NCI-H2081 treated with DMSO at 0.1 percent for 48 hours (cell line): ENCODE measurements at regions not wholly inside any gene's neighbourhood (a gene's known extent, or its start where the extent isn't known, plus 50 kb on each side); places are given as distances from the start of the nearest gene placed in this dataset.

ENCODE experiments used
- DNase-seq: peaks from one replicate; lab custom pipeline; 2025; lab: John Stamatoyannopoulos, UW

DNA sequence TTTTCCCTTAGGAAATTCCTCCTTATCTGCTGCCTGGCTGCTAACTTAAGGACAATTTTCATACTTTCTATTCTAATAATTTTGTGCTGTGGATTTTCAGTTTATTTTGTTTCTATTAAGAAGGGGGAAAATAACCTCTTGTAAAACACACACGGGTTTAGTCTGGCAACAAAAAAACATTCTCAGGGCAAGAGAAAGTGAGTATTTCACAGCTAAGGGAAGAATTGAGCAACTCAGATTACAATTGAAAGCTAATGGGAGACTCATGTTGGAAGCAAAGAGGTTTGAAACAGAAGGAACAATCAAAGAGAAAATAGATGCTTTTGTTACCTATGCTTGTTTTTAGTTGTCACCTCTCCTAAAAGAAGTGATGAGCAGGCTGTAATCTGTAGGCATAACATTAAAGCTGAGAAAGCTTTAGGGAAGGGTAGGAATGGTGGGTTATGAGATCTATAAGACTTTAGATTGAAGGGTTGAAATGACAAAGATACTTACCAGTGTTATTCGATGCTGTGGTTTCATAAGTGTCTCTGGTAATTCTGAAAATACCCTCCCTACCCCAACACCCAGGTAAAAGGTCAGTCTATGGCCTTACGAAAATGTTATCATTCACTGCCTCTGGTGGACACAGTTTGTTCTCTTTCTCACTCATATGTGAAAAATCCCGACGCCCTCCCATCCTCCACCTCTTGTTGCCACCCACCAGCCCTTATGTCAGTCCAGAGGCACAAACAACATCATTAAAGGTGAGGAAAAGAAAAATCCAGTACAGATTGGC lies 510.9 kb downstream of the TXNL1 start:
- no peak for DNase-seq

DNA sequence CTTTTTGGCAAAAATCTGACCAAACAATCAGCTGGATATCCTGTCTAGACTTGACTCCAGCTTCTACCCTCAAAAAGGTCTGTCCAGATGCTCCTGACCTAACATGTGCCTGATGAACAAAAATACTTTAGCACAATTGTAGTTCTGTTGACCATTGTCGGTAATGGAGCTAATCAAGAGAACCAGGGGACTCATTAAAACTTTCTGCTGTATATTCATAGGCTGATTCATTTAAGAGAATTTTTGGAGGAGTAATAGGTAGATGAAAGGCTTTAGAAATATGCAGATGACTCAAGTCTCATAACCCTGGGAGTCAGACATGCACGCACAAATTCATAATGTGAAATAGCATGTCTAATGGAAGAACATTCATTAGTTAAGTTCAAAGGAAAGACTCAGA lies 514.2 kb downstream of the TXNL1 start:
- DNase-seq: no peak

DNA sequence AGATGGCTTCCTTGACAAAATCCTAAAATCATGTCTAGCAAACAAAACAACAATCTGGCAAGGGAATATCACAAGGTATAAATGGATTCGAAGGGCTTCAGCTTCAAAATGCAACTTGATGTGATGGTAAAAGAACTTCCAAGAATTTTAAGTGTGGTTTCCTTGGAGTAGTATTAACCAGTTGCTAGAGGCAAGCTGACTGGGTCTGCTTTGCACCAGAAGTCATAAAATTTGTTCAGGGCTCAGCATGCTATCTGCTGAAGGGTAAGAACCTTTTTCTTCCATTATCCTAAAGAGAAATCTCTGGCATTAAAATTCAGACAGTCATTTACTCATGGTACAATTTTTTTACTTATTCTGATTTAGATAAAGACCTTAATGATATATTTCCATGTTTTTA lies 516.7 kb downstream of the TXNL1 start:
- no peak for DNase-seq

DNA sequence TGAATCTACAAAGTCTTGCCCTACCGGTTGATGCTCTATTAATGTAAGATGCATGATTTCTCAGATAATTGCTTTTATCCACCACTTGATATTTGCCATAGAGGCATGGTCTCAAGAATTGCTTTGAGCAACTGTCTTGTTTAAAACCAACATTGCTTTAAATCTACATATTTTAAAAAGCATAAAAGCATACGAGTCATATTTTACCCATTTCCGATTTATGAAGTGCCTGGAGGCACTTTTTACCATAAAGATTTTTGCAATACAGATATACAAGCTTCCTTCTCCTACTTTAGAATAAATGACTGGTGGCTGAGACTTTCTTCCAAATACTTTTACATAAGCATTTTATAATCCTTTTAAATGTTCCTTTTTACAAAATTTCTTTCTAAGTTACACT lies 517.6 kb downstream of the TXNL1 start:
- DNase-seq: no peak

DNA sequence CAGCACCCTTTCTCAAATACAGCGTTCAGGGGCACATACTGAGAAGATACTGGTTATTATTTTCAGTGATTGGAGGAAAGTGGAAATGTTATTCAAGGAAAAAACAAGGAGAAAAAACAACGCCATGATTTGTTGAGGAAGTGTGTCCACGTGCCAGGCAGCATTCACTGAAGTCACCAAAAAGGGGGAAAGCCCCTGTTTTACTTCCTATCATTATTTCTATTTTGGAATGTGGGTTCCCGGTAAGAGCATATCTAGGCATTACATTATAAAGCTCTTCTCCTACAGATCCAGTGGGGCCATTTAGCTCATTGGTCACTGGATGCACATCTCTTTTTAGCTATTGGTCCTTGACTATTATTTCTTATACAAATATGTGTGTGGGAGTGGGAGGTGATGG lies 518.7 kb downstream of the TXNL1 start:
- DNase-seq: no peak

DNA sequence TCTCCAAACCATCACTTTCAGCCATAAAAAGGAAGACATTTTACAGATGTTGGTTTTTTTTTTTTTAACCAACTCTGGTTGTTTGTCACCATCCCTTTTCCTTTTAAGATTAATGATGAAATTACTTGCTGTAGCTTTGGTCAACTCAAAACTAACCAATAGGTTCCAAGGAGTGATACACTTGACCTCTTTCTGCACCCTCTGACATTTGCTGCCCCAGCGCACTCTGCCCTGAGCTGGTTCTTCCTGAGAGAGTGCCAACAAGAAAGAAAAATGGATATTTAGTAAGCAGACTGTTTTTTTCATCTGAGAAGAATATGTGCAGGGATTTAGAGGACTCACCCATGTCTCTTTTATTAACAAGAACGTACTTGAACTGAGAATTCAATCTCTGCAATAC lies 520.0 kb downstream of the TXNL1 start:
- DNase-seq: no peak

DNA sequence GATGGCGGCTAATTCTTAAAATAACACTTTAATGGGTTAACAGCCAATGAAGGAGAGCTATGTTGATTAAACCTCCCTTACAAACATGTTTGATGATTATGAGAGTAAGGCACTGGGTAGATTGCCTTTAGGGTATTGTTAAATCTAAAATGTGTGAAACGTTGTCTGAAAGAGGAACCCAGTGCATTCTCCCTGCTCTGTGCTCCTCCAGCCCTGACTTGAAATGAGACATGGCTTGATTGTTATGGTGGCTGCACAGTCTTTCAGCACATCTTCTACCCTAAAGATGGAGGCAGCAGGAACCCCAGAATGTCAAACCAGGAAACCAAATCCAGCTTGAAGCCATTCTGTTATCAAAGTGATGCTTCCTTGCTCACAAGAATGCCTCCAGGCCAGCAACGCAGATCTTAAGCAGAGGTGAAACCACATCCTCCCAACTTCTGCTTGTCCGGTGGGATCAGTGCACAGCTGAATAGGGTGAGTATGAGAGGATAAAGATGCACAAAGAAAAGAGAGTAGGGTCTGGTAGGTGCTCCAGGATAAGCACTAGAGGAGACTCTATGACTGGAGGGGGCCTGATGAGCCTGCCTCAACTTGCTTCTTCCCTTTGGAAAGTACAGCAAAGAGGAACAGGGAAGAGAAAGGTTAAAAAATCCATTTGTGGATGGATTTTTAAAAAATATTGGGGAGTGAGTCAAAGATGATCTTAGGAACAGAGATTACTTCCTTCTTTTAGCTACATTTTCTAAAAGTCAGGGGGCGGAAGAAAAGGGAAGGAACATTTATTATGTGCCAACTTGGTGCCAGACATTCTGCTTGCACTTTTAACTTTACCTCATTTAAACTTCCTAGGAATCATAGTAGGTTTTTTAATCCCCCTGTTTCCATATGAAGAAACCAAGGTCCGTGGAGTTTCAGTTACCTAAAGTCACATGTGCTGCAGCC lies 523.0 kb downstream of the TXNL1 start:
- DNase-seq: no peak

DNA sequence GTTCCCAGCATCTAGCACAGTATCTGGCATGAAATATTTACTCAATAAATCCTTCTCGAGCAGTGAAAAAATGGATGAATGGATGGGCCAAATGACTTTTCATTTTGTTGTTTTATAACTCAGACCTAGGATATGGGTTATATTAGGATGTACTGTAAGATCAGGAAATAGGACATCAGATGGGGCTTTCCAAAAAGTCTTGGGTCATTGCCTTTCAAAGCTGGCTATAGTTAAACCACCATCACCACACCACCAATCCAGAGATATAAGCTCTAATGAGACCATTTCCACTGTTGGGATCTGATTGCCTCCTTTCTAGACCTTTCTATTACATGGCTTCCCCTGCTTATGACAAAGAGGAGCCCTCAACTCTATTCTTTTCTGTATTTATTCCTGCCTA lies 525.0 kb upstream of the TCF4 start:
- DNase-seq: no peak

DNA sequence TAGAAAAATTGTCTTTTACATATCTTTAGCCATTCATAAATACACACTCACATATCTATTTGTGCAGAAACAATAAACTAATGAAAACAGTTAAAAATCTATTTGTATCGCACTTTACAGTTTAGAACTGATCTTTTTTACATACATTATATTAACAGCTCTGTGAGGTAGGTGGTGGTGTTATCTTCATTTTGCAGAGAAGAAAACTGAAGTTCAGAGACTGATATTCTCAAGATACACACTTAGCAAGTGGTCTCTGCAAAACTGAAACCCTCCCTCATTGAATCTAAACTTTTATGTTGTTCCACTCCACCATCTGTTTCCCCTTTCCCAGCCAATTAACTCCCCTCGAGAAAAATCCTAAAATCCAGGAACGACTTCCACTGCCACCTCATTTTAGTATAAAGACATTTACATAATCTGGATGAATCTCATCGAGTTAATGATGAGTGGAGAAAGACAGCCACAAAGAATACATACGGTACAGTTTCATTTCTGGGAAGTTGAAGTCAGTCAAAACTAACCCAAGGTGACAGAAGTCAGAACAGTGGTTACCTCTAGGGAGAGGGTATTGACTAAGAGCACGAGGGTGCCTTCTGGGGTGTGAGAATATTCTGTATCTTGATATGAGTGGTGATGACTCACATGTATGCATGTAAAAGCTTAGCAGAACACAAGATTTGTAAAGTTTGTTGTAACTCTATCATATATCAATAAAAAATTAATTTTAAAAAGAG lies 524.2 kb upstream of the TCF4 start:
- no peak for DNase-seq

DNA sequence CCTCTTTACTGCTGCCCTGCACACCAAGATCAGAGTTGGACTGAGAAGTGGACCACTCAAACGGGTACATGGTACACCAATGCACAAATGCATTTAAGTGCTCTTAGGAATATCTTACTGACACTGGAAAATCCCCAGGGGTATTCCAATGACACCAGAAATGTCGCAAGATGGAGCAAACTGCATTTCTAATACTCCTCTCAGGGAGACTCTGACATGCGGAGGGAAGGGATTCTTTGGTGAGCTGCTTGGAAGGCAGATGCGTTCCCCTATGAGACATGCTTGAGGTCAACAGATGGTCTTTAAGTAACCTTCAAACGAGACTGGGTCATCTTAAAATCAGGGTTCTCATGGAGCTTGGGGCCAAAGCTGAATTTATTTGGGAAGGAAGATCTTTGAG lies 521.8 kb upstream of the TCF4 start:
- DNase-seq: no peak

DNA sequence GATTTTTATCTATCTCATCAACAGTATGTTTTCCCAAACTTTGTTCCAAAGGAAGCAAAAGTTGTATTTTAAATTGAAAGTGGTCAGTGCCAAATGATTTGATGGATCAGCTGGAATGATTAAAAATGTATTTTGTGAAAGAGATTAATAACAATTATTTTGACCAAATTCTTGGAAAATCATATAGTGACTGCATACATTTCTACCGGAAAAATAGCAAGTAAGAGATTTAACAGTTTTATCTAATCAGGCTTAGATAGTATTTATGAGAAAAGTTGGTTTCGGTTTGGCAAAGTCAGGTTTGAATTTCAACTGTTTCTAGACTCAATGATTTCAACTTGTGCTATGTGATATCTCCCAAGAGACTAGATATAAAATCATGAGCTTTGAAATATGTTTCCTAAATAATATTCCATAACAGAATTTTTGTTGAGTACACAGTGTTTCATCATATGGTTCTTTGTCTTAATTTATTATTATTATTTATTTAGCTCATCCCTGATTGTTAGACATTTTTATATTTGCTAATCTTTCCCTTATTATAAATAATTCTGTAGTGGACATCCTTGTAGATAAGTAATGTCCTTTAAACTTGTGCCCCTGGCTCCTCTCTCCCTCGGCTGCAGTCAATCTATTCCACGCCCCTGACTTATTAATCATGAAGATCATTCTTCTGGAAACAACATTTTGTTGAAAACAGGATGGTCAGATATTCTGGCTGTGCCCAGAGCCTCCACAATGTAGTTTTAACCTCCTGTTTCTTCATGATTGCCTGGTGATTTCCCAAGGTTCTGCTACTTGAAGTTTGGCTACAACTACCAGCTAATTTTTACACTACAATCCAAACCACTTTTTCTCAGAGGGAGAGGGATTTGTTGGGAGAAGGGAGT lies 520.7 kb upstream of the TCF4 start:
- no peak for DNase-seq

DNA sequence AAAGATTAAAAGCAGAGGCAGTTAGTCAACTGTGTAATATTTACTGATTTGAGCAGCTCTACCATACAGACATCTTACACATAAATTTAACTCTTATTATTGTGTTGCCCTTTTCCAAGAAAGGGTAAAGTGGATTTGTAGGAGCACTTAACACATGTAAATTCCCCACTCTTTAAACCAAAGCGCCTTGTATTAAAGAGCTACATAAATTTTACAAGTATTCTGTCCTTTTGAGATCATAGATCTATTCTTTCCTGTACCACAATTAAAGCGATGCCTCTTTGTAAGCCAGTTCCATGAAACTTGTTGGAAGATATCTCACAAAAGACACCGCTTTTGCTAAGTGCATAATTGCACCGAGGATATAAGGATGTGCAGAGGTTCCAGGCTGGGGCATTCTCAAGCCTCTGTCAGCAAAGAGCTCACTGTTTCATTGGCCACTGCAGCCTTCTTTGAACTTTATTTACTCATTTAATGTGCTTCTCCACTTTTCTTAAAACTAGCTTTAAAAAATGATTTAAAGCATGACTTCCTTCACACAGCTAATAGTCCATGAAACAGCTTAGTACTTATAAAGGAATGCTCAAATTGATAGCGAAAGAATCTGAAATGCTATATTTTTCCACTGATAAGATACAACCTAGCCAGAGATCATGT lies 520.0 kb upstream of the TCF4 start:
- DNase-seq: no peak

DNA sequence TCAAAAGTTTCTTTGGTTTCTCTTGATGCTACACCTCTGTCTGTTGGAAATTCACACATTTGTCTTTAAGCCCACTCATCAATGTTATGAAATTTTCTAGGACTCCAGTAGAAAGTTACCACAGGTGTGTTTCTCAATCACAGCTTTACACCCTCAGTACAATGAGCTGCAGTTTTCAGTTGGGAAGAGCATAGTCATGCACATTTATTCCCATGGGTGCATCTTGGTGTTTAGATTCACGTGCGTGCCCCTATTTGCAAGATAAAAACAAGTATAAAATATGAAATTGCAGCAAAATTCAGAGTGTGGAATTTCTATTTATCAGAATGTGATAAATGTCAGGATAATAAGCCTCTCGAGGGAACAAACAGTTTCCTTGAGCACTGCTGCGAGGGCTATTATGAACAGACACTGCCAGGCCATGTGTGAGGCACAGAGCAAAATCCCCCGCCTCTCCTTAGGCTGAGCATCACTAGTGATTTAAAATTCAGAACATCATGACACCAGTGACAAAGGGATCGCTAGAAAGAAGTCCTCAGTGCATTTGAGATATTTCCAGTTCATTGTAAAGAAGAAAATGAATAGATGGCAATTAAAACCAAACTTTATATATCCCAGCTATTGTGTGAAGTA lies 512.2 kb upstream of the TCF4 start:
- DNase-seq: no peak

DNA sequence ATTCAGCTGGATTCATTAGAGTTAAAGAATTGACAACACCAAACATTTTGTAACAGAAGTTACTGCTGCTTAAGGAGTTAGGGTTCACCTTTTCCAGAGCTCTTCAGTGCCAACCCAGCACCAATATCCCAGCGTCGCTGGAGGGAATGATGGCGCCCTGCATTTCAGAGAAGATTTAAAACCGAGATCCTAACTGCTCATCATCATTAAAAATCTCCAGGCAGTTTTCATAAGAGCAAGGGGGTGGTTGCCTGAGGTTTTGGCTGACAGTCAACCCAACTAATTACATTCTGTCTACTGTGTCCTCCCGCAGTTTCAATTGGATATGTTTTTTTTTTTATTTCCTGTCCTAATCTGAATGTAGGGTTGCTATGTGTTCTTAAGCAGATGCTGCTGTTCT lies 509.6 kb upstream of the TCF4 start:
- DNase-seq: peak; percentile 22

DNA sequence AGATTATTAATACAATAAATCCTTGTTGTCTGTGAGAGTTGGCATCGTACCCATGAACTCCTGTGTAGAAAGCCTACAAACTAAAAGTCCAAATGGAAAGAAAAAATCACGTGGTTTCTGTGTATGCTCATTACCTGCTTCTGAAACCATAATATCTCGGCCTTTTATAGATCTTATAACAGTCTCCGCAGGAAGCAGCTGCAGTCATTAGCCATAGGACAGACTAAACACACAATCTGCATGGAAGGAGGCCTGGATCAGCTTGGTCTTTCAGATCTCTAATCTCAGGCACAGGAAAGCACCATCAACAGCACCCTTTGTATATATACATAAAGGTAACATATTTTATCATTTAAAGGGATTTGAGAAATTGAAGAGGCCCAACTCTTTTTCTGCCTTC lies 508.9 kb upstream of the TCF4 start:
- DNase-seq: peak; percentile 14

DNA sequence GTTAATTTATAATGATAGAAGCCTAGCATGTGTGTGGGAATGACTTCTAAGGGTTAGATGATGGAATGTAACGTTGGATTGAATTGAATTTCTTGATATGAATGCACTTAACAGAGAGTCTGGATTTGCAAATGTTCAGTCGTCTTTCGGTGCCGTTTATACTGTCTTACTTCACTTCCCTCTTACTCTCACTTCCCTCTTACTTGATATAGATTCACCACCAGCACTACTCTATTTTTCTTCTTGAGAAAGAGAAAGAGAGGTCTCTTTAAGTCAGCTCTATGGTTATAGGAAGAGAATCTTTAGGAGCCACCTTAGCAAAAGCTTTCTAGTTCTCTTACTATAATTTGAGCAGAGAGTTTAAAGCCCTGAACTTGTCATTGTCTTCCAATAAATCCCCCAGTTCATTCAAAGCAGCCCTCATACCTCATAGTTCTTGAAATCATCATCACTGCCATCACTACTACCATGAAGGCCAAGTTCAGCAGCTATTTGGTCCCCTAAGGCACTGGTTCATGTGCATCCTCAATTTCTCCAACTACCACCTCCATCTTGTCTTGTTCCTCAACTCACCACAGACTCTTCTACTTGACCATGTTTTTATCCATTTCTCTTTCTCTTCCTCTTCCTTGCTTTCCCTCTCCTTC lies 501.7 kb upstream of the TCF4 start:
- DNase-seq: no peak

DNA sequence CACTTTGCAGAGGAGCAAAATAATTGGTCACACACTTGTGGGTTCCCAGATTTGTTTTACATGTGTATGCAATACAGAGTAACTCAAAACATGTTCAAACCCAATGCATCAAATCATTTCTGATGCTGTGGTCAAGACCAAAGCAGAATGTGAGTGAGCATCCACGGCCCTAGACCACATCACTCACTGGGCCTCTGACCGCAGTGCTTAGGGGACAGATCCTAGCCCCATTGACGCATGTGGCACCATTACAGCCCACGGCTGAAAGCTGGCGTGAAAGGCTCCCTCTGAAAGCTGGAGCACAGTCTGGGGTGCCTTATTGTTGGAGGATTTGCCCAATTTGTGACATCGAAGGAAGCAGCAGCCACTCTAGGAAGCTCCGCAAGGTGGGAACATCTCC lies 498.8 kb upstream of the TCF4 start:
- no peak for DNase-seq

DNA sequence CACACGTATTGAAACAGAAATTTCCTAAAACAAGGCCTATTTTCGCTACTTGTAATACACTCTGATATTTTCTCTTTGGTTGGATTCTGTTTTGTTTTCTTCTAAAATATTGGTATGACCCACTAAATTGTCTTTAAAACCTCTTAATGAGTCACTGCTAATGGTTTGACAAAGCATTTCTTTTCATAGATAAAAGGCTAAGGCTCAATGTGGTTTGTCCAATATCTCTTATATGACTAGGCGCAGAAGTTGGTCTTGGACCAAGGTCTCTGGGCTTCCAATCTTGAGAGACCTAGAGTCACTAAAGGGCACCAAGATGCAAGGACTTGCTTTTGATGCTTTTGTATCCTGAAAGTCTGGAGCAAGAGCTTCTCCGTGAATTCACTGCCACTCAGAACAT lies 498.2 kb upstream of the TCF4 start:
- DNase-seq: no peak

DNA sequence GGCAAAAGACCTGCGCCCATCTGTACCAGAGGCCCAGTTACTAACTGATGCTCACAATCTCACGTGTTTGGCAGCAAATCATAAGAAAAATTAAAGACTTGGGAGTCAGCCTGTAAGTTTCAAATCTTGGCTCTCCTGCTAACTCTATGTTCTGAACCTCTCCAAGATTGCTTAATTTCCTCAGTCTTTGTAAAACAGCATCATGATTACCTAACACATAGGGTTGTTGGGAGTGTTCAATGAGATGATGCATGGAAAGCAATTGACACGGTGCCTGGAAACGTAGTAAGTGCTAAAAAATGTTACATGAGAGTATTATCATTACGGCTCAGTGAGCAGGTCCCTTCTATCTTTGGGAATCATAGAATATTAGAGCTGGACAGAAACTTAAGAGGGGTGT lies 497.6 kb upstream of the TCF4 start:
- no peak for DNase-seq
